BLaER1 (cell line): ENCODE measurements at regions not wholly inside any gene's neighbourhood (a gene's known extent, or its start where the extent isn't known, plus 50 kb on each side); places are given as distances from the start of the nearest gene placed in this dataset.

Source experiments
- H3K27ac ChIP-seq: shearing (Covaris generic); formaldehyde crosslinking; 2 replicates; pipeline ENCODE4 v1.8.1; 2022
- H3K27me3 ChIP-seq: shearing (Covaris generic); formaldehyde crosslinking; 2 replicates; pipeline ENCODE4 v1.8.1; 2022
- H3K36me3 ChIP-seq: shearing (Covaris generic); formaldehyde crosslinking; 2 replicates; pipeline ENCODE4 v1.8.1; 2022
- H3K4me1 ChIP-seq: shearing (Covaris generic); formaldehyde crosslinking; 2 replicates; pipeline ENCODE4 v1.8.1; 2022
- H3K4me2 ChIP-seq: shearing (Covaris generic); formaldehyde crosslinking; 2 replicates; pipeline ENCODE4 v1.8.1; 2022
- H3K4me3 ChIP-seq: shearing (Covaris generic); formaldehyde crosslinking; 2 replicates; pipeline ENCODE4 v1.8.1; 2022
- H3K9ac ChIP-seq: shearing (Covaris generic); formaldehyde crosslinking; 2 replicates; pipeline ENCODE4 v1.8.1; 2022
- H3K9me3 ChIP-seq: shearing (Covaris generic); formaldehyde crosslinking; 2 replicates; pipeline ENCODE4 v1.8.1; 2022
- H4K20me1 ChIP-seq: shearing (Covaris generic); formaldehyde crosslinking; 2 replicates; pipeline ENCODE4 v1.8.1; 2022
- Cebpa-rat ChIP-seq: shearing (Covaris generic); IDR thresholded peaks from 2 replicates; pipeline ENCODE4 v1.8.1; 2022

DNA sequence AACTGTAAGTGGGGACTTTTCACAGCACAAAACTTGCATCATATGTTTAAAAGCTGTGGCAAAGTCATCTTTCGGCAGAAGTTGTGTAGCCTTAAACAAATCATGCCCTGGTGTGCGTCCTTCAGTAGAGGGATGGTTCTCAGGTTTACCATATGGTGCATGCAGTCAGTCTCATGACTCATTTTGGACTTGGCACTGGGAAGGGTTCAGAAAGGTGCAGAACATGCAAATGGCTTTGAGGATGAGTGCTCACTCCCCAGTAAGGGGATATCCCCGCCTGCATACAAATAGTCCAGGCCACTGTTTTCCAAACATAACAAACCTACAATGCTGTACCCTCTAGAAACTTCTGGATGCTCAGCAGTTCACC, 260.3 kb downstream of the NDUFS4 start:
- Histone ChIP-seq H4K20me1 (no peaks in the 10 kb centered on the region), H3K4me2 (no peak overlapping the region), H3K27ac (no peak overlapping the region), H3K36me3 (no peaks in the 10 kb centered on the region), H3K9ac (no peak overlapping the region), H3K27me3 (no peaks in the 10 kb centered on the region), H3K4me3 (no peak overlapping the region), H3K4me1 (no peaks in the 10 kb centered on the region), H3K9me3 (no peaks in the 10 kb centered on the region)
- TF ChIP-seq Cebpa-rat: no peak

DNA sequence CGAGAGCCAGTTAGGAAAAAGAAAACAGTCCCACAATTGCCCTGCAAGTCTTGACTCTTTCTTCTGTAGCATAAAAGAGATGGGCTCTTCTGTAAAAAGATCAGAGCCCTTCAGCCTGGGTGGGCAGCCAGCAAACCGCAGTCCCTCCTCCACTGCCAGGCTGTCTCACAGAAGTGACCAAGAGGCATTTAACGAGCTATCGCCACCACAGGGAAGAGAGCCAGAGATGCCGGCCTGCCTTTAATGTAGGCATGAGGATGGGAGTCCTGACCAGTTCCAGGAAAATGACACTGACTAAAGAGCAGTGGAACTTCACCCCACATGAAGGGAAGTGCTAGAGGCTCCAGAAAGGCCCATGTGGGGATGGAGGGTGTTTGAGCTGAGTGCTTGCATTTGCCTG, 264.6 kb downstream of the NDUFS4 start:
- Histone ChIP-seq H3K36me3 (no peaks in the 10 kb centered on the region), H3K4me1 (no peaks in the 10 kb centered on the region), H3K9ac (no peak overlapping the region), H3K4me2 (no peak overlapping the region), H3K9me3 (no peaks in the 10 kb centered on the region), H3K27ac (no peak overlapping the region), H3K4me3 (no peak overlapping the region), H4K20me1 (no peaks in the 10 kb centered on the region), H3K27me3 (no peaks in the 10 kb centered on the region)
- TF ChIP-seq Cebpa-rat: no peak

DNA sequence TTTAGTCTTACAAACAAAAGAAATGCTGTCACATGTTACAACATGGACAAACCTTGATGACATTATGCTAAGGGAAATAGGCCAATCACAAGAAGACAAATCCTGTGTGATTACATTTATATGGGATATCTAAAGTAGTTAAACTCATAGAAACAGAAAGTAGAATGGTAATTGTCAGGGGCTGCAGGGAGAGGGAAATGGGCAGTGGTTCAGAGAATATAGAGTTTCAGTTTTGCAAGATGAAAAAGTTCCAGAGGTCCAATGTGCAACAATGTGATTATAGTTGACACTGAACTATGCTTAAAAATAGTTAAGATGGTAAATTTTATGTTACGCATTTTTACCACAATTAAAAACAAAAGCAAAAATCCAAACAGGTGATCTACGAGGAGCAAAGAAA, 265.5 kb downstream of the NDUFS4 start:
- no peak overlapping the region for H3K4me3 ChIP-seq
- H3K4me2 ChIP-seq: no peak overlapping the region
- no peaks in the 10 kb centered on the region for H3K36me3 ChIP-seq
- no peak overlapping the region for H3K27ac ChIP-seq
- no peak overlapping the region for H3K9ac ChIP-seq
- peaks cover 3% of the 10 kb centered on the region for H3K9me3 ChIP-seq
- no peak for TF ChIP-seq Cebpa-rat
- no peaks in the 10 kb centered on the region for H4K20me1 ChIP-seq
- H3K27me3 ChIP-seq: no peaks in the 10 kb centered on the region
- H3K4me1 ChIP-seq: no peaks in the 10 kb centered on the region

DNA sequence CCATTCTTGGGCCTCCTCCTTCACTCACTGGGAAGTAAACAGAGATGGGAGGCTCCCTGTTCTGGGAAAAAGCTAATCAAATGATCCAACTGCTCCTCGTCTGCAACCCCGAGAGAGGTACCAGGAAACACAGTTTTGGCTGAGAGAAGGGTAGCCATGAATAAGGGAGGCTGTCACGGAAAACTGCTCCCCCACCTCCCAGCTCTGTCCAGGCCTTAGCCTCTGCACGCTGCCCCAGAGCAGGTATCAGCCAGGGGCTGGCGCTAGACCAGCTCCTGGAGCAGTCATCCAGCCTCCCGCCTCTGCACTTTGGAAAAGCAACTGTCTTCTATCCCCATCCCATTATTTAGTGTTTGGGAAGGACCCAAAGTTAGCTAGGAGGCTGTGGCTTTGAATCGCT, 266.1 kb downstream of the NDUFS4 start:
- Histone ChIP-seq H3K9me3 (peaks cover 9% of the 10 kb centered on the region), H3K4me3 (no peak overlapping the region), H3K27me3 (no peaks in the 10 kb centered on the region), H3K36me3 (no peaks in the 10 kb centered on the region), H4K20me1 (no peaks in the 10 kb centered on the region), H3K9ac (no peak overlapping the region), H3K4me2 (no peak overlapping the region), H3K27ac (no peak overlapping the region), H3K4me1 (no peaks in the 10 kb centered on the region)
- TF ChIP-seq Cebpa-rat: no peak

DNA sequence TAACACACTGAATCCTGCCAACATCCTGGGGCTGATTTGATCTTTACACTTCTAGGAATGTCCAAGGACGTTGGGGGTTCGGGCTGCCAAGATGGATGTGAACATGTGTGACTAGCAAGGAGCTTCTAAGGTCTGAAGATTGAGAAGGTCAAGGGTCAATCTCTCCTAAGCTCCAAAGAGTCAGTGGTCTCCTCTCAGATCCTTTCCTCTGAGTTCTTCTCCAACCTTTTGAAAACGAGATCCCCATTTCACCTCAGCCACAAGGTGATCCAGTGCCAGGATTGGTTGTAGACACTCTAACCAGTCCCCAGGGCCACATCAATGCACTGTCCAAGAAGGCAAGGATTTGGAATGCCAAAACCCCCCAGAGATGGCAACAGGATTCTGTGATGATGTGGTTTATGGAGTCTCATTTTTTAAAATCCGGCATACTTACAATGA, 266.8 kb downstream of the NDUFS4 start:
- no peak overlapping the region for H3K4me3 ChIP-seq
- peaks cover 12% of the 10 kb centered on the region for H3K9me3 ChIP-seq
- H3K4me1 ChIP-seq: no peaks in the 10 kb centered on the region
- no peaks in the 10 kb centered on the region for H3K27me3 ChIP-seq
- H4K20me1 ChIP-seq: no peaks in the 10 kb centered on the region
- H3K9ac ChIP-seq: no peak overlapping the region
- no peak for TF ChIP-seq Cebpa-rat
- no peak overlapping the region for H3K27ac ChIP-seq
- no peaks in the 10 kb centered on the region for H3K36me3 ChIP-seq
- H3K4me2 ChIP-seq: no peak overlapping the region

DNA sequence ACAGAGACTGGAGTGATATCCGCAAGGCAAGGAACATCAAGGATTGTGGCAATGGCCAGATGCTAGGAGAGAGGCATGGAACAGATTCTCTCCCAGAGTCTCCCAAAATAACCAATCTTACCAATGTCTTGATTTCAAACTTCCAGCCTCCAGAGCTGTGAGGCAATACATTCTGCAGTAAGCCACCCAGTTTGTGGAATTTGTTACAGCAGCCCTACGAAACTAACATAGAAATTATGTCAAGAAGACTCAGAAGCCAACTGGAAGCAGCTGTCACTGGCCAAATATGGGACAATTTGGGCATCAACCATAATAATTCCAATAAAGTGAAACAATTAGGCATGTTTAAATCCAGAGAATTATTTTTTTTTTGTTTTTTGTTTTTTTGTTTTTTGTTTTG, 271.1 kb downstream of the NDUFS4 start:
- Histone ChIP-seq H3K4me3 (no peak overlapping the region), H3K9me3 (peaks cover 13% of the 10 kb centered on the region), H3K36me3 (no peaks in the 10 kb centered on the region), H3K27ac (no peak overlapping the region), H3K9ac (no peak overlapping the region), H3K27me3 (no peaks in the 10 kb centered on the region), H3K4me2 (no peak overlapping the region), H4K20me1 (no peaks in the 10 kb centered on the region), H3K4me1 (0 out of 2 replicates have a peak, but pooled peaks cover 7% of the 10 kb centered on the region)
- no peak for TF ChIP-seq Cebpa-rat
